ENCODE measurements at regions not wholly inside any gene's neighbourhood (a gene's known extent, or its start where the extent isn't known, plus 50 kb on each side); places are given as distances from the start of the nearest gene placed in this dataset.

- no peak for TF ChIP-seq PAX8 (IDR thresholded peaks at IDR 0.05)
- no peak for TF ChIP-seq HDAC6 (IDR thresholded peaks at IDR 0.05; ENCODE audit: unreplicated experiment)
- no peak for TF ChIP-seq YBX1 (IDR thresholded peaks at IDR 0.05)
Measured at GRCh38 chr4:167784826-167785225, 307.5 kb upstream of the ANXA10 start (continued).

- H4K20me1 ChIP-seq (ENCODE audit: control insufficient read depth, insufficient read depth), result no peaks in the 10 kb centered on the region
- no TSS peak for BruUV-seq (replicated peaks)
- no peaks in the 10 kb centered on the region for H3K9me3 ChIP-seq (replicated peaks; ENCODE audit: control insufficient read depth, insufficient read depth, low read length)
- H3K9ac ChIP-seq (ENCODE audit: control insufficient read depth, insufficient read depth, low read length), result no peak overlapping the region
- no peak overlapping the region for H3K4me3 ChIP-seq
- ChIA-PET SMC1A (ENCODE audit: uncharacterized antibody, unreplicated experiment) (no interaction called here), RAD21 (ENCODE audit: unreplicated experiment) (no interaction called here), CTCF (no interaction called here), POLR2A (no interaction called here)
- DNase-seq (ENCODE audit: low read depth, low spot score) (no peak), FAIRE-seq (no peak), ATAC-seq (no peak)
- no peaks in the 10 kb centered on the region for H3K27me3 ChIP-seq (replicated peaks in 1 of 2; ENCODE audit: control insufficient read depth in 2 of 2, insufficient read depth in 2 of 2, low read length in 1 of 2)
- no peak overlapping the region for H2AFZ ChIP-seq (ENCODE audit: control insufficient read depth, low read depth, low read length)
- no peaks in the 10 kb centered on the region for H3K36me3 ChIP-seq (ENCODE audit: control insufficient read depth in 2 of 2, insufficient read depth in 2 of 2, low read length in 1 of 2)
- intact Hi-C loops (cut with micrococcal nuclease; ENCODE audit: unreplicated experiment) (no loop called here), in situ Hi-C loops (cut with MboI) (no loop called here)
- no peaks in the 10 kb centered on the region for H3K4me1 ChIP-seq (ENCODE audit: control insufficient read depth, insufficient read depth, low read length)
- no peak overlapping the region for H3K27ac ChIP-seq (ENCODE audit: control insufficient read depth, insufficient read depth)
- H3K4me2 ChIP-seq (ENCODE audit: control insufficient read depth, insufficient read depth), result no peak overlapping the region
- WGBS (ENCODE audit: insufficient coverage, insufficient replicate concordance, low lambda C conversion rate, missing lambda C conversion rate), result 0% methylated on average over 1 of the region's 1 CpG
- no peaks in the 10 kb centered on the region for H3K79me2 ChIP-seq (ENCODE audit: control insufficient read depth, insufficient read depth, low read length)
- TF ChIP-seq IRF3 (IDR thresholded peaks at IDR 0.05) (no peak), RELA (IDR thresholded peaks at IDR 0.05; ENCODE audit: borderline replicate concordance, partially characterized antibody) (no peak), MTA3 (IDR thresholded peaks at IDR 0.05; ENCODE audit: borderline replicate concordance, low read length) (no peak), STAT1 (conservative IDR thresholded peaks at IDR 0.05) (no peak), SIN3A (IDR thresholded peaks at IDR 0.05; ENCODE audit: low read depth, low read length) (no peak), SIX5 (IDR thresholded peaks at IDR 0.05; ENCODE audit: low read depth, low read length, severe bottlenecking) (no peak), DPF2 (IDR thresholded peaks at IDR 0.05) (no peak), NBN (IDR thresholded peaks at IDR 0.05) (no peak), CEBPB (IDR thresholded peaks at IDR 0.05; ENCODE audit: borderline replicate concordance in 1 of 2, low read depth in 2 of 2, low read length in 2 of 2) (no peak), ZZZ3 (IDR thresholded peaks at IDR 0.05; ENCODE audit: control insufficient read depth, insufficient read length, low read depth) (no peak), ATF2 (IDR thresholded peaks at IDR 0.05; ENCODE audit: low read length) (no peak), ATF7 (IDR thresholded peaks at IDR 0.05; ENCODE audit: low read depth) (no peak), KLF5 (IDR thresholded peaks at IDR 0.05; ENCODE audit: partially characterized antibody) (no peak), EZH2 (IDR thresholded peaks at IDR 0.05; ENCODE audit: borderline replicate concordance, control insufficient read depth, low read depth, low read length) (no peak), CTCF (IDR thresholded peaks at IDR 0.05 in 2 of 3, conservative IDR thresholded peaks at IDR 0.05 in 1 of 3; ENCODE audit: control insufficient read depth in 2 of 3, extremely low read depth in 1 of 3, insufficient read depth in 1 of 3, low read depth in 3 of 3, low read length in 3 of 3) (no peak)
Measured at GRCh38 chr4:167785523-167785922, 306.8 kb upstream of the ANXA10 start.

All from GM12878 (cell line).